22Rv1 (cell line): ENCODE measurements at regions not wholly inside any gene's neighbourhood (a gene's known extent, or its start where the extent isn't known, plus 50 kb on each side); places are given as distances from the start of the nearest gene placed in this dataset.

Experiments
- H3K27ac ChIP-seq: fragments of 450-650 bp; 2 replicates; pipeline ENCODE4 v1.5.1; 2017
- ZFX ChIP-seq: fragments of 450-650 bp; IDR thresholded peaks from 2 replicates; pipeline ENCODE4 v1.6.1; 2017; ENCODE audit warnings: antibody characterized with exemption, borderline replicate concordance
- TF ChIP-seq, protein P1 (sequence below): fragments of 450-650 bp; IDR thresholded peaks from 2 replicates; pipeline ENCODE4 v1.5.1; 2017; ENCODE audit warnings: mild to moderate bottlenecking

DNA sequence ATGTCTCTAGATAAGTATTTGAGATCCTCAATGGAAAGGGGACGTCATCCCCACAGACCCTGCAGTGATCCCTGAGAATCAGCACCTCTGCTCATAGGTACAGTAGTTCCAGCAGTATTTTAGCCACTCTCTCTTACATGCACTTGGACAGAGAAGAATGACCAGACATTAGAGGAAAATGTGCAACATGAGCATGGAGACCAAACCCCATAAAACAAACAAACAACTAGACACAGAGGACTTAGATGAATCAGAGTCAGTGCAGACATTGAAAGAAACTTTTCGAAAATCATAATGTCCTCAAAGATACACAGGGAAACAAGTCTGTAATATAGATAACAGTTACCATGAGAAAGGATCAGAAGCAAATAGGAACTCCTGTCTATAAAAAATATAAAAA lies 108.2 kb downstream of the LYPLAL1 start:
- no peak overlapping the region for H3K27ac ChIP-seq
- TF ChIP-seq ZFX = no peak
- TF ChIP-seq, protein P1, sequence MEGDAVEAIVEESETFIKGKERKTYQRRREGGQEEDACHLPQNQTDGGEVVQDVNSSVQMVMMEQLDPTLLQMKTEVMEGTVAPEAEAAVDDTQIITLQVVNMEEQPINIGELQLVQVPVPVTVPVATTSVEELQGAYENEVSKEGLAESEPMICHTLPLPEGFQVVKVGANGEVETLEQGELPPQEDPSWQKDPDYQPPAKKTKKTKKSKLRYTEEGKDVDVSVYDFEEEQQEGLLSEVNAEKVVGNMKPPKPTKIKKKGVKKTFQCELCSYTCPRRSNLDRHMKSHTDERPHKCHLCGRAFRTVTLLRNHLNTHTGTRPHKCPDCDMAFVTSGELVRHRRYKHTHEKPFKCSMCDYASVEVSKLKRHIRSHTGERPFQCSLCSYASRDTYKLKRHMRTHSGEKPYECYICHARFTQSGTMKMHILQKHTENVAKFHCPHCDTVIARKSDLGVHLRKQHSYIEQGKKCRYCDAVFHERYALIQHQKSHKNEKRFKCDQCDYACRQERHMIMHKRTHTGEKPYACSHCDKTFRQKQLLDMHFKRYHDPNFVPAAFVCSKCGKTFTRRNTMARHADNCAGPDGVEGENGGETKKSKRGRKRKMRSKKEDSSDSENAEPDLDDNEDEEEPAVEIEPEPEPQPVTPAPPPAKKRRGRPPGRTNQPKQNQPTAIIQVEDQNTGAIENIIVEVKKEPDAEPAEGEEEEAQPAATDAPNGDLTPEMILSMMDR = no peak

DNA sequence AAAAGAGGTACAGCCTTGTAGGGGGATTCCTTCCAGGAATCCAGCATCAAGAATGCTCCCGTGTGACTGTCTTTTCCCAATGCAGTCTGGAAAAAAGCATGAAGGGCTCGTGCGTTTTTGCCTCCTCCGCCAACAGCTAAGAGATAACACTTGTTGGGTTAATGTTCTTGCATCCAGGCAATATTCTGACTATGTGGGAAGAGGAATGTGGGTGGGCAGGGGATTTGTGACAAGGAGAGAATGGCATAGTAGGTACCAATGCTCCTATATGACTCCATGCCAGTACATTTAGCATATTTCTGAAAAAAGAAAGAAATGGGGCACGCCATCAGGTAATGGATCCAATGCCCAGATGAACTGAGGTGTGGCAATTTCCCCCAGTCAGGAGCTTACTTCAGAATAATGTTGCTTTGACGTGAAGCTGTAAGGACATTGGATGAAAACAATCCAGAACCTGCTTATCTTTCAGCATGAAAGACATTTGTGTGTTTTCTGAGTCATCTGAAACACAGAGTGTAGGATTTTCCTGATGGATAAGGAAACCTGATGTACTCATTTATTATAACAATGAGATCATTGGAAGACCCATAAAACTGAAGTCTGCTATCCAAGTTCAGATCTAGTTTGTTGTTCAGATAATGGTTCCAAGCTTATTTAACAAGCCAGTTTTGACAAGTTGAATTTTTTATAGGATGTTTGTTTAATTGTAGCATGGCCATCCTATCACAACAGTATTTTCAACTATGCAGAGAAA lies 105.5 kb downstream of the LYPLAL1 start:
- TF ChIP-seq, protein P1 = no peak
- TF ChIP-seq ZFX = no peak
- peak overlapping the region; percentile 54 for H3K27ac ChIP-seq

DNA sequence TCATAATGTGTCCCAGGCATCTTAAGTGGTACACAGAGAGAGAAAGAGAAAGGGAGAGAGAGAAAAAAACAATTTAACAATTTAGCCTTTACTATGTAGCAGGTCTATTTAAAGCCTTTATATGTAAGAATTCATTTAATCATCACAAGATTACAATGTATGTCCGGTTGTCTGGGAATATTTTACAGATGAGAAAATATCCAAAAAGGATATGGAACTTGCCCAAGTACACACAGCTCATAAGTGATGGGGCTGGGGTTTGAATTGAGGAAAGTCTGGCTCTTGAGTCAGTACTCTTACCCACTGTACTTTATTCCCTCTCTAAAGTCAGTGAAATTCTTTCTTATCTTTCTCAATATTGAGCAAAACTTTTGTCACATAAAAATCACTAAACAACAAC lies 104.6 kb downstream of the LYPLAL1 start:
- TF ChIP-seq ZFX = no peak
- TF ChIP-seq, protein P1 = no peak
- peak overlapping the region; percentile 54; the same call in 1 of the 2 replicates for H3K27ac ChIP-seq

DNA sequence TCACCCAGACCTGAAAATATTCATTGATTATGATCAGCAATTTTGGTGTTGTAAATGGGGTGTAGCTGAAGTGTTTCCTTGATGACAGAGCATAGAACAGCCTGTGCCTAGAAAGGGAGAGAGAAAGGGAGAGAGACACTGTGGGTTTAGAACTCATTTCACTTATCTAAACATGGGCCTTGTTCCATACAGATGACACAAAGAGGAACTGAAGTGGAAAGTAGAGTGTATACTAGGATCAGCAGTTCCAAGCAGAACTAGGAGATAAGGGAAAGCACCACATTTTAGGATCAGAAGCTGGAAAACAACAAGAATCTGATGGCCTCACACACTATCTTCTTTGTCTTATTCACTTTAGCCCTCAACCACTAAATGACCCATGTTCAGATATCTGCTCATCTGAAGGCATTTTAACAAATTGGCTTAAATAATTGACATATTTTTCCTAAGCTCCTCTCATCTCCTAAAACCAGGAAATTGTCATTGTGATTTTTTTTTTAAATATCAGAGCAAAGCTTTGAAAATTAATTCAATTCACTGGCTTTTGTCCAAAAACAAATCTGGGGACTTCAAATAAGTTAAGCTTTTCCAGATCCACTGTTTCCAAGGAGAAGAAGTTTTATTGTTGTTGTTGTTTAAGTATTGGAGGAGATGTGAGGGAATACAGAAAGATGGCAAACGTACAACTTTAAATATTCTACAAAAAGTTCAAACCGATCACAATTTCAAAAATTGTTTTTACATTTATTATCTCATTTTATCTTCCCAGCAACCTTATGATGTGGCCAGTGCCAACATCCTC lies 103.8 kb downstream of the LYPLAL1 start:
- no peak for TF ChIP-seq ZFX
- TF ChIP-seq, protein P1 = no peak
- H3K27ac ChIP-seq = no peak overlapping the region

DNA sequence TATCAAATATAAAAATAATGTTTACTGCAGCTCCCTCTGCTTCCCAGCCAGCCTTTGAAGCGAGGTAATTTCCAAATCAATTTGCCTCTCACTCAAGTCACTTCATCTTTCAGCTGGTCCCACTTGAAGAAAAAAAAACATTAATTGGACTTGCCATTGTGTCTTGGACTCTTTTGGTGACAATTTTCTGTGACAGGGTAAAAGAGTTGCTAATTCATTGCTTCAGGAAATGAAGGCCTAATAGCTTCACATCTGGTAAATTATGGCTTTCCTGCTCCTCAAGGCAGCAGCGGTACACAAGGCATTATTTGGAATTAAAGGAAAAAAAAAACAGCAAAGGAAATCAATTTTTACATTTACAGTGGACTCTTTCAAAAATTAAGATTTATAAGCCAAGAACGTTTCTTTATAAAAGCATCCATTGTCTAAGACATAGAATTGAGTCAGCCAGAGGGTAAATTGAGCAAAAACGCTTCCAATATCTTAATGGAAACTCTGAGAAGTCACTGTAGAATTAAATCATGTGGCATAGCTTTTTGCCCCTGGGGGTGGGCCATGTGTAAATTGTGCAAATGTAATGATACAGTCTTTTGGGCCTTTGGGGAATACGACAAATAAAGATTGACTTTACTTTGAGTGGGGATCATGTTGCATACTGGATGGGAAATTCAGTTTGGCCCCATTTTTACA lies 102.5 kb downstream of the LYPLAL1 start:
- TF ChIP-seq, protein P1 = no peak
- TF ChIP-seq ZFX = no peak
- H3K27ac ChIP-seq = no peak overlapping the region

DNA sequence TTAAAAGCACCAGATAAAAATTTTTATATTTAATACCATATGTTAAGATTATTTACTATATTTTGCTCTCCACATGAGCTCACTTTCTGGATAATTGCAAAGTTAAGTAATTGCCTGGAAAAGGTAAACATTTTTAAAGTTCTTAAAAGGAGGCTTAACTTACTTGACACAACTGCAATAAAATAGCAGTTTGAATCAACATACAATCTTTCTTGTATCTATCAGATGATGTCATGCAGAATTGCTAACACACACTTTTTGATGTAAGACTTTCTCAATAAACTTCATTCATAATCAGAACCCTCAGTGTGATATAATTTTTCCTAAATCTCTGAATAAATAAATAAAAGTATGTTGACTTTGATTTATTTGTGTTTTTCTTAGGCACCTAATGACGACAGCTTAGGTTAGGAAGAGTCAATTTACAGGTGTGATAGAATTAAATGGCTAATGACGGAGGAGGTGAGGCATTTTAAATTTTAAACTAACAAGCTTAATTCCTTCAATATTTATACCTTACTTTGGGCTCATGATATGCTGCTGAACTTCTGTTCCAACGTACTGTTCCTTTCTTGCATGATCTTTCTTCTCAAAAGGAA lies 99.5 kb downstream of the LYPLAL1 start:
- H3K27ac ChIP-seq = no peak overlapping the region
- no peak for TF ChIP-seq ZFX
- TF ChIP-seq, protein P1 = no peak
